Progenitor cell of endocrine pancreas (in vitro differentiated cells): ENCODE measurements at regions not wholly inside any gene's neighbourhood (a gene's known extent, or its start where the extent isn't known, plus 50 kb on each side); places are given as distances from the start of the nearest gene placed in this dataset.

Source experiments
- DNase-seq: peaks from one replicate; pipeline ENCODE4 v3.0.0; 2021; ENCODE audit warnings: low spot score; ENCODE audit not compliant: unreplicated experiment
- H3K27ac Mint-ChIP-seq: 2 replicates; pipeline ENCODE4 v1.8.0; 2021; ENCODE audit warnings: mild to moderate bottlenecking, moderate library complexity, mixed read lengths
- H3K27me3 Mint-ChIP-seq: 2 replicates; pipeline ENCODE4 v1.8.0; 2021; ENCODE audit warnings: mixed read lengths
- H3K36me3 Mint-ChIP-seq: 2 replicates; pipeline ENCODE4 v1.8.0; 2022; ENCODE audit warnings: mixed read lengths; ENCODE audit not compliant: insufficient read depth
- H3K4me1 Mint-ChIP-seq: 2 replicates; pipeline ENCODE4 v1.8.0; 2021; ENCODE audit warnings: low read depth, mixed read lengths
- H3K4me3 Mint-ChIP-seq: 2 replicates; pipeline ENCODE4 v1.8.0; 2021; ENCODE audit warnings: low read depth, mild to moderate bottlenecking, moderate library complexity, mixed read lengths
- H3K9me3 Mint-ChIP-seq: 2 replicates; pipeline ENCODE4 v1.8.0; 2021; ENCODE audit warnings: low read depth, mixed read lengths
- CTCF ChIP-seq: fragments of 200-600 bp; sonication (generic); IDR thresholded peaks from one replicate; pipeline ENCODE4 v1.5.0; 2021; ENCODE audit warnings: antibody characterized with exemption, mild to moderate bottlenecking; ENCODE audit not compliant: unreplicated experiment

GRCh38 chr6:106757267-106757666, 127.9 kb downstream of the QRSL1 start:
- Mint-ChIP-seq H3K4me3 (no peak overlapping the region), H3K9me3 (peaks cover 23% of the 10 kb centered on the region), H3K36me3 (peaks cover 3% of the 10 kb centered on the region), H3K4me1 (peaks cover 19% of the 10 kb centered on the region), H3K27me3 (no peaks in the 10 kb centered on the region), H3K27ac (no peak overlapping the region)
- TF ChIP-seq CTCF = no peak
- DNase-seq = no peak

GRCh38 chr6:106754215-106754614, 124.8 kb downstream of the QRSL1 start:
- Mint-ChIP-seq H3K27me3 (no peaks in the 10 kb centered on the region), H3K9me3 (peaks cover 2% of the 10 kb centered on the region), H3K36me3 (no peaks in the 10 kb centered on the region), H3K4me3 (no peak overlapping the region), H3K27ac (no peak overlapping the region), H3K4me1 (peaks cover 35% of the 10 kb centered on the region)
- no peak for DNase-seq
- TF ChIP-seq CTCF = no peak

- Mint-ChIP-seq H3K4me1 (peaks cover 40% of the 10 kb centered on the region), H3K4me3 (no peak overlapping the region), H3K9me3 (no peaks in the 10 kb centered on the region), H3K36me3 (no peaks in the 10 kb centered on the region), H3K27me3 (no peaks in the 10 kb centered on the region), H3K27ac (peak overlapping the region; percentile 35)
- no peak for TF ChIP-seq CTCF
- DNase-seq = no peak
Observed at GRCh38 chr6:106752641-106753040, 123.3 kb downstream of the QRSL1 start.

- Mint-ChIP-seq H3K4me3 (no peak overlapping the region), H3K36me3 (no peaks in the 10 kb centered on the region), H3K27ac (no peak overlapping the region), H3K9me3 (no peaks in the 10 kb centered on the region), H3K27me3 (no peaks in the 10 kb centered on the region), H3K4me1 (peaks cover 36% of the 10 kb centered on the region)
- DNase-seq = no peak
- no peak for TF ChIP-seq CTCF
Observed at GRCh38 chr6:106751501-106752252, 122.3 kb downstream of the QRSL1 start.

- Mint-ChIP-seq H3K9me3 (no peaks in the 10 kb centered on the region), H3K27me3 (no peaks in the 10 kb centered on the region), H3K4me3 (no peak overlapping the region), H3K36me3 (no peaks in the 10 kb centered on the region), H3K27ac (peak overlapping the region; percentile 93), H3K4me1 (peaks cover 42% of the 10 kb centered on the region)
- no peak for TF ChIP-seq CTCF
- DNase-seq = no peak
Observed at GRCh38 chr6:106750946-106751345, 121.6 kb downstream of the QRSL1 start.
